ENCODE measurements at regions not wholly inside any gene's neighbourhood (a gene's known extent, or its start where the extent isn't known, plus 50 kb on each side); places are given as distances from the start of the nearest gene placed in this dataset.
"Not testable (repeated sequence)": the region's sequence is repeated elsewhere in the genome, so short reads cannot be mapped to it uniquely, and the experiment has no call there.

GRCh38 chr15:67935244-67935643 lies 95.4 kb upstream of the RNU6-1 start:
- ChIA-PET POLR2A (no interaction called here), CTCF (interaction anchor here (0.6 kb wide), 1 partner anchor 281 kb away, joined by 5 read pairs; no protein-coding TSS in a partner anchor)
- peaks cover 28% of the 10 kb centered on the region for H3K4me1 Mint-ChIP-seq (ENCODE audit: insufficient read depth, unreplicated experiment)
- no peak for DNase-seq (ENCODE audit: unreplicated experiment)
- intact Hi-C loops (cut with micrococcal nuclease) = no loop called here
- no peak for TF ChIP-seq CTCF (IDR thresholded peaks at IDR 0.05; ENCODE audit: unreplicated experiment)
- H3K4me3 Mint-ChIP-seq (ENCODE audit: unreplicated experiment) = no peak overlapping the region
- no peak overlapping the region for H3K27ac Mint-ChIP-seq (ENCODE audit: low read depth, unreplicated experiment)
- H3K27me3 Mint-ChIP-seq (ENCODE audit: insufficient read depth, unreplicated experiment) = no peaks in the 10 kb centered on the region
- BruUV-seq (replicated peaks) = no TSS peak
- H3K9me3 Mint-ChIP-seq (ENCODE audit: unreplicated experiment) = no peaks in the 10 kb centered on the region
- H3K36me3 Mint-ChIP-seq (ENCODE audit: insufficient read depth, unreplicated experiment) = no peaks in the 10 kb centered on the region

GRCh38 chr15:67936258-67936657 lies 96.4 kb upstream of the RNU6-1 start:
- H3K36me3 Mint-ChIP-seq (ENCODE audit: insufficient read depth, unreplicated experiment) = no peaks in the 10 kb centered on the region
- no peaks in the 10 kb centered on the region for H3K27me3 Mint-ChIP-seq (ENCODE audit: insufficient read depth, unreplicated experiment)
- no peak overlapping the region for H3K27ac Mint-ChIP-seq (ENCODE audit: low read depth, unreplicated experiment)
- POLR2A ChIA-PET = interaction anchor here (1.1 to 1.7 kb wide), 2 partner anchors 62 to 219 kb away, joined by 3 read pairs; no protein-coding TSS in a partner anchor
- no peak overlapping the region for H3K4me3 Mint-ChIP-seq (ENCODE audit: unreplicated experiment)
- no TSS peak for BruUV-seq (replicated peaks)
- H3K9me3 Mint-ChIP-seq (ENCODE audit: unreplicated experiment) = no peaks in the 10 kb centered on the region
- CTCF ChIA-PET = interaction anchor here (0.9 kb wide), 1 partner anchor 9 kb away, joined by 4 read pairs; no protein-coding TSS in a partner anchor
- no peak for DNase-seq (ENCODE audit: unreplicated experiment)
- H3K4me1 Mint-ChIP-seq (ENCODE audit: insufficient read depth, unreplicated experiment) = peaks cover 25% of the 10 kb centered on the region
- intact Hi-C loops (cut with micrococcal nuclease) = no loop called here
- no peak for TF ChIP-seq CTCF (IDR thresholded peaks at IDR 0.05; ENCODE audit: unreplicated experiment)

- TF ChIP-seq CTCF (IDR thresholded peaks at IDR 0.05; ENCODE audit: unreplicated experiment) = no peak
- H3K9me3 Mint-ChIP-seq (ENCODE audit: unreplicated experiment) = no peaks in the 10 kb centered on the region
- H3K4me3 Mint-ChIP-seq (ENCODE audit: unreplicated experiment) = no peak overlapping the region
- H3K27ac Mint-ChIP-seq (ENCODE audit: low read depth, unreplicated experiment) = peak overlapping the region; percentile 25
- POLR2A ChIA-PET = interaction anchor here (0.5 to 1.8 kb wide), 8 partner anchors 17 to 341 kb away, joined by 3 to 7 read pairs (median 3); no protein-coding TSS in a partner anchor
- CTCF ChIA-PET = interaction anchor here (0.5 to 0.9 kb wide), 4 partner anchors 8 to 258 kb away, joined by 3 to 4 read pairs (median 4); no protein-coding TSS in a partner anchor
- BruUV-seq (replicated peaks) = no TSS peak
- intact Hi-C loops (cut with micrococcal nuclease) = no loop called here
- DNase-seq (ENCODE audit: unreplicated experiment) = peak; percentile 62
- peaks cover 29% of the 10 kb centered on the region for H3K4me1 Mint-ChIP-seq (ENCODE audit: insufficient read depth, unreplicated experiment)
- no peaks in the 10 kb centered on the region for H3K27me3 Mint-ChIP-seq (ENCODE audit: insufficient read depth, unreplicated experiment)
- H3K36me3 Mint-ChIP-seq (ENCODE audit: insufficient read depth, unreplicated experiment) = no peaks in the 10 kb centered on the region
These were observed 97.4 kb upstream of the RNU6-1 start for GRCh38 chr15:67937153-67937761.

- H3K27me3 Mint-ChIP-seq (ENCODE audit: insufficient read depth, unreplicated experiment); BruUV-seq (replicated peaks); CTCF ChIA-PET; DNase-seq (ENCODE audit: unreplicated experiment); POLR2A ChIA-PET; H3K9me3 Mint-ChIP-seq (ENCODE audit: unreplicated experiment); H3K36me3 Mint-ChIP-seq (ENCODE audit: insufficient read depth, unreplicated experiment); intact Hi-C loops (cut with micrococcal nuclease); H3K4me3 Mint-ChIP-seq (ENCODE audit: unreplicated experiment); H3K27ac Mint-ChIP-seq (ENCODE audit: low read depth, unreplicated experiment): not testable (repeated sequence)
- H3K4me1 Mint-ChIP-seq (ENCODE audit: insufficient read depth, unreplicated experiment) = peaks cover 37% of the 10 kb centered on the region
These were observed 99.3 kb upstream of the RNU6-1 start for GRCh38 chr15:67939179-67939578.

GRCh38 chr15:67939588-67940323 lies 99.9 kb upstream of the RNU6-1 start:
- DNase-seq (ENCODE audit: unreplicated experiment); H3K27me3 Mint-ChIP-seq (ENCODE audit: insufficient read depth, unreplicated experiment); H3K9me3 Mint-ChIP-seq (ENCODE audit: unreplicated experiment); H3K4me3 Mint-ChIP-seq (ENCODE audit: unreplicated experiment); CTCF ChIA-PET; BruUV-seq (replicated peaks); H3K36me3 Mint-ChIP-seq (ENCODE audit: insufficient read depth, unreplicated experiment): not testable (repeated sequence)
- Mint-ChIP-seq H3K27ac (ENCODE audit: low read depth, unreplicated experiment) (peak overlapping the region; percentile 80), H3K4me1 (ENCODE audit: insufficient read depth, unreplicated experiment) (peaks cover 42% of the 10 kb centered on the region)
- intact Hi-C loops (cut with micrococcal nuclease) = loop anchor here (5.0 kb wide), 1 partner anchor 57 kb away; no protein-coding TSS in a partner anchor
- POLR2A ChIA-PET = interaction anchor here (0.8 to 4.5 kb wide), 4 partner anchors 8 to 115 kb away, joined by 3 to 26 read pairs (median 5); partner anchors contain the start of gene PIAS1

All from MCF 10A (cell line).